Panc1 (cell line): ENCODE measurements at regions not wholly inside any gene's neighbourhood (a gene's known extent, or its start where the extent isn't known, plus 50 kb on each side); places are given as distances from the start of the nearest gene placed in this dataset.

Experiments
- CTCF ChIP-seq: fragments of 450-650 bp; IDR thresholded peaks from 2 replicates; pipeline ENCODE4 v1.5.1; 2017; ENCODE audit warnings: mild to moderate bottlenecking
- POLR2AphosphoS5 ChIP-seq: IDR thresholded peaks from 2 replicates; pipeline ENCODE4 v1.6.1; 2012; ENCODE audit warnings: mild to moderate bottlenecking, low read depth, low read length, moderate library complexity
- REST ChIP-seq, 2 experiments: IDR thresholded peaks; 2 replicates each; pipeline ENCODE4 v1.6.1; 2011 to 2012; ENCODE audit warnings: low read depth in 2 of 2, control low read depth in 1 of 2, low read length in 1 of 2, mild to moderate bottlenecking in 1 of 2, moderate library complexity in 1 of 2; ENCODE audit not compliant: insufficient read depth in 1 of 2

- TF ChIP-seq CTCF (no peak), POLR2AphosphoS5 (no peak), REST (IDR thresholded peaks at IDR 0.05; ENCODE audit: insufficient read depth in 1 of 2, low read depth in 2 of 2, low read length in 1 of 2) (no peak)
Measured at GRCh38 chr16:87121816-87122215, 195.4 kb downstream of the C16orf95 start.
